GM18868 (cell line): ENCODE measurements at regions not wholly inside any gene's neighbourhood (a gene's known extent, or its start where the extent isn't known, plus 50 kb on each side); places are given as distances from the start of the nearest gene placed in this dataset.

Experiments
- ATAC-seq: cut with Tn5 transposase; IDR thresholded peaks from one replicate; pipeline ENCODE4 v1.9.1; 2021; ENCODE audit warnings: mild to moderate bottlenecking, moderate library complexity; ENCODE audit not compliant: unreplicated experiment

DNA sequence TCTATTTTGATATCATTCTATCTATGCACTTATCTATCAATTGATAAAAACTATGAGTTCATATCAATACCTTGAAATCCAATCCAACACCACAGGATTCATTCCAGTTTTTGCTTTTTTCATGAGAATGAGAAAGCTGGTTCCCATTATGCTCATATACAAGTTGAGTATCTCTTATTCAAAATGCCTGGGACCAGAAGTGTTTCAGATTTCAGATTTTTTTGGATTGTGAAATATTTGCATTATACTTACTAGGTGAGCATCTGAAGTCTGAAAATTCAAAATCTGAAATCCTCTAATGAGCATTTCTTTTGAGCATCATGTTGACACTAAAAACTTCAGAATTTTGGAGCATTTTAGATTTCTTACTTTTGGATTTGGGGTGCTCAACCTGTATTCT, 67.8 kb upstream of the DCBLD2 start:
- no peak for ATAC-seq

DNA sequence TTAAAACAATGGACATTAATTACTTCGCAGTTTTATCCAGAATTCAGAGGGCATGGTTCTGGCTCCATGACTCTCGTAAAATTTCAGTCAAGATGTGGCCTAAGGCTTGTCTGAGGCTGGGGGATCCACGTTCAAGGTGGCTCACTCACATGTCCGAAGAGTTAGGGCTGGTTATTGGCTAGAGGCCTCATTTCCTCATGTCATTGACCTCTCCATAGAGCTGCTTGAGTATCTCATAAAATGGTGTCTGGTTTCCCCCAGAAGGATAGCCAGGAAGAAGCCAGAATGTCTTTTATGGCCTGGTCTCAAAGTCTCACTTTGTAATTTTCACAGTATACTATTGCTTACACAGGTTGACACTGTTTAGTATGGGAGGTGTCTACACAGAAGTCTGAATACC, 67.3 kb upstream of the DCBLD2 start:
- no peak for ATAC-seq

DNA sequence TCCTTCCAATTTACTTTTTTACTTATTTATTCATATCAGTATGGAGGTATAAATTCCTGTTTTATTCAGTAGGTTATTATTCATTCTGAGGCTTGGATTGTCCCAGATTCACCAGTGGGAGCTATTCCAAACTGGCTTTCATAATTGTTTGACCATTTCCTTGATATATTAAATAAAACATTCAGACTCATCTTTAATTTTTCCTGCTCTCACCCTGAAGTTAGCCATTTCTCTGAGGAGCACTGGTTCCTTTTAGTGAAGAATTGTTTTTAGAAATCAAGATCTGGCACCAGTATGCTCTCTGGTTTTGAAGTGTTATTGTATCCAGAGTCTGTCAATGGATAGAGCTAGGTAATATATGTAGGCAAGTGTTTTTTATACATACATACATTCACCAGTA, 66.9 kb upstream of the DCBLD2 start:
- ATAC-seq, result no peak

GRCh38 chr3:98967758-98968157, 66.3 kb upstream of the DCBLD2 start:
- no peak for ATAC-seq

DNA sequence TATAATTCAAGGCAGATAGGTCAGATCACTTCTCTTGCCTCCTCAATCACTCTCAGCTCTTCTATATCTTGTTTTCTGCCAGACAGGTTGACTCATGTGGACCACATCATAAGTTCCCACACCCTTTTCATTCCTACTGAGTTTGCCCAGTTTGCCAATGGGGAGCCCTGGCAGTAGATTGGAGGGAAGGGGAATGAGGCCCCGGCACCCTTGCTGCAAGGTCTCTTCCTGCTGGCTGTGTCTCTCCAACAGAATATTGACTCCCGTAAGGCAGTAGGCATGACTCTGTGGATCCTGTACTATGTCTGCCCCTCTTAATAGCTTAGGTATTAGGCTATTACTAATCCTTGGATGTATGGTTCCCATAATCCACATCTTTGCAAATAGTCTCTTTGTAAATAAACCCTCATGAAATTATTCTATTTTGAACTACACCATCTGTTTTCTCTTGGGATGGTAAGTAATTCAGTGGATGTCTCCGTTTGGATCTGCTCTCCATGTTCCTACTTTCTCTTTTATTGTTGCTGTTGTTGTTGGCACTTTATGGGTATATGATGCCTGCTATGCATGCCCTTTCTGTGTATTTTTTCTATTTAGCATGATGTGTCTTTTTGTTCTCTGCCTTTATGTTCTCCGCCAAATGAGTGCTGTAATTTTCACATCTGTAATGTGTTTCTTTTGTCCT, 65.5 kb upstream of the DCBLD2 start:
- no peak for ATAC-seq

- ATAC-seq, result peak; percentile 46
Measured at GRCh38 chr3:98966434-98966833, 64.9 kb upstream of the DCBLD2 start.

DNA sequence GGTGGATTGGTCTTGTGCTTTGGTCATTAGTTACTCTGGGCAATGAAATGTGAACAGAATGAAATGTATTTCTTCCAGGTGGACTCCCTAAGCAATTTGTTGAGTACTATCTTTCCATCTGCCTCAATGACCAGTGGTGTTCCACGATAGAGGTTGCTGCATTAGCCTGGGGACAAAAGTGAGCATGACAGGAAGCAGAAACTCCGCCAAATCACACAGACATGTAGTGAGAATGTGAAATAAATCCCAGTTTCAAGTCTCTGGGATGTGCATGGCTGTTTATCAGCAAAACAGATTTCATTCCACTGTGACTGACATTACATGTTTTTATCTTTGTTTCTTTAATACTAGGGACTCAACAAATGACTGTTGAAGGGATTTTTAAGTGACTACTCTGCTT, 63.3 kb upstream of the DCBLD2 start:
- no peak for ATAC-seq

GRCh38 chr3:98963546-98963945, 62.1 kb upstream of the DCBLD2 start:
- no peak for ATAC-seq

- no peak for ATAC-seq
Measured at GRCh38 chr3:98962951-98963350, 61.5 kb upstream of the DCBLD2 start.

- no peak for ATAC-seq
Measured at GRCh38 chr3:98962189-98962930, 60.9 kb upstream of the DCBLD2 start.

GRCh38 chr3:98961161-98962155, 60.0 kb upstream of the DCBLD2 start:
- no peak for ATAC-seq

GRCh38 chr3:98957681-98958080, 56.2 kb upstream of the DCBLD2 start:
- no peak for ATAC-seq

- ATAC-seq, result no peak
Measured at GRCh38 chr3:98956008-98956407, 54.5 kb upstream of the DCBLD2 start.

DNA sequence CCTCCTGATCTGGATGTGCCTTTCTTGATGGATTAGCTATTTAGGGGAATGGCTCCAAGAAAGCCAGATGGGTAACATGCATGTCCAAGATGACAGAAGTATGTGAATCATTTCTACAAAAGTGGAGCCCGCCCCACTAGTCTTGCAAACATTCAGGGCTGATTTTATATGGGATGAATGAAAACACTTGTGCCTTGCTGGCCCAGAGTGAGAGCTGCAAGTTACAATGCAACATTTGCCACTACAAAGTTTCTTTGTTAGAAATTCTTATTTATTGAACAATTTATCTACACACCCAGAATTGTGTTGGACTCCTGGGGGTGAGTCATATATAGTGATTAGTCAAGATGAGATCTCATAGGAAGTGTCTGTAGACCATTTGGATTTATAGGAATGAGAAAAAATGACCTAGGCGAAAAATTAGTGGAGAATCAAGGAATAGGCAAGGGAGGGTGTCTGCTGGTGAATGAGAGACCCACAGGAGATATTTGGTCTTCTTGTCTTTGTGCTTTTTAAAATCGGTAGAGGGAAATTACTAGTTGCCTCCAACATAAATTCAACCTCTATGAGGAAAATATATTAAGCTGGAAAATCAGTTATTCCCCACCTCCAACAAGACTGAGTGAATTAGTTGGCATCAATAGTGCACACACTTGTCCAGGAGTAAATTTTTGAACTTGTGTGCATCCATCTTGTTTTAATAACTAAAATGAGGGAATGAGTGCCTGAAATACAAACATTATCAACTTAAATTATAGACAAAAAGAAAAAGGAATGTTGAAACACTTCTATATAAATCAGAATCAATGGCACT, 53.5 kb upstream of the DCBLD2 start:
- no peak for ATAC-seq

- no peak for ATAC-seq
Measured at GRCh38 chr3:98954242-98954641, 52.7 kb upstream of the DCBLD2 start.

GRCh38 chr3:98952404-98952803, 50.9 kb upstream of the DCBLD2 start:
- no peak for ATAC-seq
